NCI-H2107 treated with DMSO at 0.1 percent for 48 hours (cell line): ENCODE measurements at regions not wholly inside any gene's neighbourhood (a gene's known extent, or its start where the extent isn't known, plus 50 kb on each side); places are given as distances from the start of the nearest gene placed in this dataset.
"Not testable (repeated sequence)": the region's sequence is repeated elsewhere in the genome, so short reads cannot be mapped to it uniquely, and the experiment has no call there.

Experiments used
- DNase-seq: peaks from one replicate; lab custom pipeline; 2025; ENCODE audit not compliant: unreplicated experiment; lab: John Stamatoyannopoulos, UW

DNA sequence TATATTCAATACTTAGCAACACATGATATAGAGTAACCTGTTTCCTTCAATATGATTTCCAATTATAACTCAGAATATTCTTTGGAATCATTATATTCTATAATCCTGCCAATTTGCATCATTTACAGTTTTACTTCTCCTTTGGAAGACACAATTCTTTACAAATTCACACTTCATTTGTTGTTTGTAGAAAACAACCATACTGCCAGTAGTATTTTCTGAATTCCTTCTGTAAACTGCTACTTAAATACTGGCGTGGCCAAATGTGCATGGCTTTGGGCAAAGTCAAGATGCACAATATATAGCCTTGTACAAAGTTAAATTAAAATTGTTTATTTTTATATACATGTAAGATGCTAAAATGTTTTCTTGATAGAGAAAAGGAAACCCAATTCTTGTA, 687.1 kb upstream of the NEGR1 start:
- DNase-seq: no peak

DNA sequence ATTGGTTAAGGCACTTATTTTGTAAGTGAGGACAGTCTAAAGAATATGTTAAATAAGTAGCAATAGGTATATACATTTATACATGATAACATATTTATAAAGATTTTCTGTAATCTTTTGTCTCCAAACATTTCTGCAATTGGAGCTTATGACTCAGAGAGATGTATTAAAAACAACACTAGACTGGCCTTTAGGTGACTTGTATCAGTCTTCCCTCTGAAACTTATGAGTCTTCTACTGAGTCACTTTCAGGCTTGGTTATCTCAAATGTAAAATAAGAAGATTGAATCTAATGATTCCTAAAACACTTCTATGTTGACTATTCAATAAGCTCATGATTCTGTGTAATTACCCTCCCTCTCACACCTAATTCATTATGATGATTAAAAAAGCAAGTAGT, 672.6 kb upstream of the NEGR1 start:
- no peak for DNase-seq

DNA sequence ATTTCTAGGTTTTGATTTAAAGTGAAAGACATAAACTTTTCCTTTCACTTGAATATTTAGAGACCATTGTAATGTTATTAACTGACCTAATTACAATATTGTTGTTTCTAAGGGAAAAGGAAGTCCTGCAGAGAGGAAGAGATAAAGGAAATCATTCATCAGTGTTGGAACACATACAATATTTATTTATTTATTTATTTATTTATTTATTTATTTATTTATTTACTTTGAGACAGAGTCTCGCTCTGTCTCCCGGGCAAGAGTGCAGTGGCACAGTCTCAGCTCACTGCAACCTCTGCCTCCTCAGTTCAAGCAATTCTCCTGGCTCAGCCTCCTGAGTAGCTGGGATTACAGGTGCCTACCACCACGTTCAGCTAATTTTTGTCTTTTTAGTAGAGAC, 668.6 kb upstream of the NEGR1 start:
- not testable (repeated sequence) for DNase-seq

DNA sequence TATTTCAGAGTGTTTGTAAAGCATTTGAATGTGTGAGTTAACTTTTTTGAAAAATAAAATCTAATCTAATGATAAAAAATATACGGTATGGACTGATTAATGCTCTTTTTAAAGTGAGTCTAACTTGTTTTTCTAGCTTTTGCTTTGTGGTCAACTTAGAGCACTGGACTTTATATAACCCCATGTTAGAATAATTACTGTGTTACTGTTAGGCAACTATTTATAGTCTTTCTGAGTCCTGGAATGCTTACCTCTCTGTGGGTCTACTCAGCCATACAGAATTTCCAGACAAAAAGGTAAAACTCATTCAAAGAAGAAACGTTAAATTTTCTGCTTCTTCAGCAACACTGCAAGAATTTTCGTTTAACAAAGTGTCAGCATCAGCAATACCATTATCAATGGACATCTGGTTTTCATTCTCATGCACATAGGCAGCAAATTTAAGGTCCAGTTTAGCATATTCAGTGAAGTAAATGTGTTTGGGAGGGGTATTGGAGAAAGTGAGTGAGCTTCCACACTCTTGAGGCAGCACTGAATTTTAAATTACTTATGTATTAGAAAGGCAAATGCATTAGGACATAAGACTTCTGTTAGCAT, 664.7 kb upstream of the NEGR1 start:
- no peak for DNase-seq

DNA sequence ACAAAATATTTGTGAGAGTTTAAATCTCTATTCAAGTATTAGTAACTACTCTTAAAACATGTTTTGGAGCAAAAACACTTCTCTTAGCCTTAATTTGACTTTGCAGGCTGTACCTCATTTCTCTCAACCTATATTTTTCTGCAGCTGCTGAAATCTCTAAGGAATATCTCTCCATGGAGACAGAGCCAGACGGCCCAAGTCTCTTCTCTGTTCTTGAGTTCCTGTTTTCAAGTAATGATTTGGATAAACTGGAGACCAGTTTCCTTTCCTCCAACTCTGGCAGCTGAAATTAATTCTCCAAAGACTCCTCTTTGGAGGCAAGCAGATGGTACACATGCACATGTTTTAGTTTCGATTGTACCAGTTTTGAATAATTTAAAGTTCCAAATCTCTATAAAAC, 659.7 kb upstream of the NEGR1 start:
- DNase-seq: no peak

DNA sequence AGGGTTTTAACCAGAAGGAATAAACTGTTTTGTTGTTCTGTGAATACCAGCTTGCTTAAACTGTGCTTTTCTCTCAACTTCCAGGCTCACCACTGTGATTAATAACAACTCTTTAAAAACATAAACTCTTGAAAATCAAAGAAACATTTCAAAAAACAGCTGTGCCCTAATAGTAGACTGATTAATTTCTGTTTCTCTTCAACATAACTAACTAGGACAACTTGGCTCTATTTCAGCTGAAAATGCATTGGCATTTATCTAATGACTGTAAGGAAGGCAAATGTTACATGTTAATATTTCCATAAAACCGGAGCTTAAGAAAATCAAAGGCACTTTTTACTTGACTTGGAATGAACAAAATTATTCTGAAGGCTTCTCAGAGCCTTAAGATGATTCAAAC, 656.1 kb upstream of the NEGR1 start:
- no peak for DNase-seq

DNA sequence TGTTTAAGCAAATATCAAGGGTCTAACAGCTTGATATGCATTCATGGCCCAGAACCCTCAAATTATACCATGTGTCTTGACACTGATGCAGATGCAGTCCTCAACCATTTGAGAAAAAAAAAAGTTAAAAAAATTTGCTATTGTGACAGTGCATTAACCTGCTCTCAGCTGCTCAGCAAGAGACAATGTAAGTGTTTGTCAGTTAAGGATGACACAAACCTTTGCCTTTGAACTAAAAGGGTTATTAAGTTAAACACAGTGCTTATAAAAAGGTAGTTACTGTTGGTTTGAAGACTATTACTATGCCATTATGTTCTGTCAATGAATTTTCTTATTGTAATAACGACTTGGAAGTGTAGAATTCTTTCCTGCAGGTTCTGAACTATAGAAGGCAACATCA, 655.6 kb upstream of the NEGR1 start:
- no peak for DNase-seq

DNA sequence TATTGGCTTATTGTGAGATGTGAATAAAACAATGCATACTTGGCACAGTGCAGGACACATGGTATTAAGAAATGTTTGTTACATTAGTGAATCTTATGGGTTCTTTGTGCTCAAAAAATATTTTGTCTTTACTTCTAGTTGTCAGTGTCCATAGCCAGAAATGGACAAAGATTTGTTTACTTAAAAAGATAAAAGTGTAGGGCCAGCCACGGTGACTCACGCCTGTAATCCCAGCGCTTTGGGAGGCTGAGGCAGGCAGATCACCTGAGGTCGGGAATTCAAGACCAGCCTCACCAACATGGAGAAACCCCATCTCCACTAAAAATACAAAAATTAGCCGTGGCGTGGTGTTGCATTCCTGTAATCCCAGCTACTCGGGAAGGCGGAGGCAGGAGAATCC, 654.6 kb upstream of the NEGR1 start:
- DNase-seq: no peak

DNA sequence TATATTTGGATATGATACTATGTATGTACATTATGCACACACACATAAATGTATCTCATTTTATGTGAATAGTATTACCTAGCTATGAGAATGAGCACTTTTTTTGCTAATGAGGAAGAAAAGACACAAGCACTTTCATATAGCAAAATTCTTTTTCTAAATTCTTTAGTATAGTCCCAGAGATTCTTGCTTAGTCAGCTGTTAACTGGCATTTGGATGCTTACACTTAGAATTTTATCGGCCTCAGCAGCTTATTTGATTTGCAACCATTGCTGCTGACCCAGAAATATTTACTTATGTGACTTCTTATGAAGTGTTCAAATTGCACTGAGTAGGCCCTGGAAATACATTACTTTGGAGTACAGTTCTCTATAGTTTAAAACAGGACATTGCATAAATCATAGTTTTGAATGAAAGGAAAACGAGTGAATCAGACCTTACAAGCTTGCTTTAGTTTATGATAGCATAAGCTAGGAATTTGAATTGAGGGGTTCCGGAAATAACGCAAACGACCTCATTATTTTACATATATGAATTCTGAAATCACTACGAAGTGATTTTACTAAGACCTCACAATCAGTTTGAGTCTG, 653.9 kb upstream of the NEGR1 start:
- no peak for DNase-seq

DNA sequence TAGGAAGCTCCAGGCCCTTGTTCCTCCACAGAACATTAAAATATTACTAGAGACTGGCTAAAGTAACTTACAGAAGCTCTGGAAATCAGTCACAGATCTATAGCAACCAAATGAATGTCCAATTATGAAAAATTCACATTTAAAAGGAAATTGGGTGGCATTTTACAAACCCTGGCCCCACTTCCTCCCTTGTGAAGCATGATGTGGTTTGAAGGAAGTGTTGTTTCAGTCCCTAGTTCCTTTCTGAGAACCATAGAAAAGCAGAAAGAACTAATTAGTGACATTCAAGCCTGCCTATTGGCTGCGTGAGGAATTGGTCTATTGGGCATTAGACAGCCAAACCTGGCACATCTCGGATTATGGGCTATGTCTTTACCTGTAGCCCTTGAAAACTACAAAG, 649.7 kb upstream of the NEGR1 start:
- DNase-seq: no peak

DNA sequence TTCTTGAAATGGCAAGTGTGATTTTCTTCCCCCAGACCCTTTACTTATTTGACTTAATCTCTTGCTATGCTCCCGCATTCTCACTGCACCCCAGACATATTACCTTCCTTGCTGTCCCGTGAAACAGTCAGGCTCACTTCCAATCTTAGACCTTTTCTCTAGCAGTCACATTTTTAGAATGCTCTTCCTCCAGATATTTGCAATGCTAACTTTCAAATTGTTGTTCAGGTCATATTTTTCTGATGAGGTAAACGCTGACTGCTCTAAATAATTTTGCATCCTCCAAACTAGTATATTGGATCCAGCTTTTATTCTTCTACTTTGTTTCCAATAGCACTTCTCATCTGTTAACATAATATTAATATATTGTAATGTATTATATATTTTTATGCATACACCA, 648.2 kb upstream of the NEGR1 start:
- no peak for DNase-seq

DNA sequence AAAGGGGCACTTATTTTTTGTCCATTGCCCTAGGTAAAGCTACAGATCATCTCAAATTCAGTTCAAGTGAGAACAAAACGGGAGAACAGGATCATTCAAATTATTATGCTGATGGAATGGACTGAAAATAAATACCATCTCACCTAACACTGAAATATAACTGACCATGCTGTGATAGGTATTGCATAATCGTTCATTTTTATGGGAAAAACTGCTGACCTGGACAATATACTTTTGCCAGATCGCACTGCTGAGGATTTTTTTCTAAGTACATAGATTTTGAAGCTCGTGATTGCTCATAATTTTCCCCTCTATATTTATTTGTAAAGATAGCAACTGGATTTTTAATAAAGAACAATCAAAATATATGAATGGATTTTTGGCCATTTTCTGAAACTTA, 636.6 kb upstream of the NEGR1 start:
- DNase-seq: no peak

DNA sequence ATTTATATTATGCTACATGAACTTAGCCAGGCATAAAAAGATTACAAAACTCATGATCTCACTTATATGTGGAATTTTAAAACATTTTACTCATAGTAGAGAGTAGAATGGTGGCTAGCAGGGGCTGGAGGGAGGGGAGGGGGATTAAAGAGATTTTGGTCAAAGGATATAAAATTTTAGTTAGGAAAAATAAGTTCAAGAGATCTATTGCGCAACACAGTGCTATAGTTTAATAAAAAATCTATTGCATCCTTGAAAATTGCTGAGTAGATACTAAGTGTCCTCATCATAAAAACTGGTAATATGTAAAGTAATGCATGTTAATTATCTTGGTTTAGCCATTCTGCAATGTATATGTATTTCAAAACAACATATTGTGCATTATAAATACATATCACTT, 635.6 kb upstream of the NEGR1 start:
- DNase-seq: no peak

DNA sequence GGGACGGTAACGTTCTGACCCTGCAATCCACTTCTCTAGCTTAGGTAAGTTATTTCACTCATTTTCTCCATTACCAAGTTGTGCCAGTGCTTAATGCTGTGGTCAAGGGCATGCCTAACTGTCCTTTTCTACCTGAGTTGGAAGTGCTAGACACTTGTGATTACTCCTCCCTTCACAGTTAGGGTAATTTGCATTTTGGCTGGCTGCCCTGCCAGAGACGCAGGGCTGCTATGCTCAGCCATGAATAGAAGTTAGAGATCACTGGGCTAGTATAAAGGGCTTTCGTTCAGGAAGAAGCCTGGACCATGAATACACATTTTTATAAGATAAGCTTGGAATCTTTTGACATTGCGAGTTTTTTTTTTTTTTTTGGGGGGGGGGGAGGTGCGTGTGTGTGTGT, 633.2 kb upstream of the NEGR1 start:
- no peak for DNase-seq

DNA sequence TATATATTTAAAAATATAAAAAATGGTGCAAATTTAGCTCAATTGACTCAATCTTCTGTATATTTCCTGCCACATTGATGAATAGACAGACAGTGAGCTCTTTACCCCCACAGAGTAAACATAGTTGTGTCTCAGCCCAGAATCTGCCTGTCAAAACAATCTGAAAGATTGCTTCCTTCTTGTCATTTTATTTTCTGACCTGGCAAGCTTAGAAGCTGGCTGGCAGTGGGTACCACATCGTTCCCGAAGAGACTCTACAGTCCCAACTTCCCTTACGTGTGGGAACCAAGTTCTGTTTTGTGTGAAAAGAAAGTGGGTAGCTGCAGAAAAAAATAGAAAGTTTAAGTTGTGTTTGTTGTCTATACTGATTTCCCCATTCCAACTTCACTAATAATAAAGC, 629.3 kb upstream of the NEGR1 start:
- DNase-seq: no peak

DNA sequence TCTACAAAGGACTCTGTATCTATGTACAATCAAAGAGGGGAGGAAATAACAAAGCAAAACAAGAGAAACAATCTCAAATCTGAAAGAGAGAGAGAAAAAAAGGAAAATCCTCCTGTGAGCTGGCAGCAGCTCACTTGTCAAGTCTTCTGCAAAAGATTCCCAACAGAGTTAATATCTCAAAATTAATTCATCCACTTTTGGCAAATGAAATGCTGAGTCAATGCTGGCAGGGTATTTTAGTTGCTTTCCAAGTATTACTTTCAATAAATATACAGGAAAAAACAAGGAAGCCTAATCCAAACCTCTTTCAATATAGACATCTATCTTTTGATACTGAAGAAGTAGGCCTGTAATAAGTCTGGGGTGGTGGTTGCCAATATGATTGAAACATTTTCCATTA, 613.9 kb upstream of the NEGR1 start:
- no peak for DNase-seq

DNA sequence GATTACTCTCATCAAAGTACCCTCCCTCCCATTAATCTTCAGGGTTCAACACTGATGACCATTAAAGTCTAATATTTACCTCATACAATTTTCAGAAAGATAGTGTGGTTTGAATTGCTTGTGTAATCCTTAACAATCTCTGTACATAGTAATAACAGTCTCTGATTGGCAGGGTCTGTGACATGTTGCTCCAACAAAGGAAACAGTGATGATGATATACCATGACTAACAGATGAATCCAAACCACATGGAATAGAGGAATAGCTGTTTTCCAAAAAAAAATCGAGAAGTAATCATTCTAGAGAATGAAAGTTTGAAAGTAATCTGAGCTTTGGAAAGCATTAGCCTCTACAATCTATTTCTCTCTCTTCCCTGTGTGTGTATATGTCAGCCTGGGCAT, 610.1 kb upstream of the NEGR1 start:
- DNase-seq: no peak

DNA sequence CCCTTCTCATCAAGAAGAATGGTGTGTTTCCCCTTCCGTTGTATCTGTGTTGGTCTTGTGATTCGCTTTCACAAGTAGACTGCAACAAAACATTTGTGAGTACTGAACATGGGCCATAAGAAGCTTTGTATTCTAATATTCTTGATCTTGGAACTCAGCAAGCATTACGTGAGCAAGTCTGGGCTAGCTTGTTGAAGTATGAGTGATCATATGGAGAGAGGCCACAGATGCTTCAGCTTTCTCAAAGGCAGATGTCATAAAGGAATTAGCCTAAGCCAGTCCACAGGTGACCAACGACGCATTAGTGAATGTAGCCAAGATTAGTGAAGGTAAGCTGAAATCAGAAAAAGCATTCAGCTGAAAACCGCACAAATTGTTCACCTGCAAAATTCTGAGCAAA, 609.6 kb upstream of the NEGR1 start:
- no peak for DNase-seq

DNA sequence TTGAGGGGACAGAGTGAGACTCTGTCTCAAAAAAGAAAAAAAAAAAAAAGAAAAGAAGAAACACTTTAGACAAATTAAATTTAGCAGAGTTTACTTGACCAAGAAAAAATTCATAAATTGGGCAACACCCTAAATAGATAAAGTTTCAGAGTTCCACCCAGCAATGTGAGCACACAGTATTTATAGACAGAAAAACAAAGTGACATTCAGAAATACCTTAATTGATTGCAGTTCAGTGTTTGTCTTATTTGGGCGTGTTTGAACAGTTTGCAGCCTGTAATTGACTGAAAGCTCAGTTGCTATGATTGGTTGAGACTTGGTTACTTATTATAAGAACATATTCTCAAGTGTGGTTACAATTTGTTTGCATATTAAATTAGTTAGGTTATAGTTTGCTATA, 603.5 kb upstream of the NEGR1 start:
- no peak for DNase-seq

DNA sequence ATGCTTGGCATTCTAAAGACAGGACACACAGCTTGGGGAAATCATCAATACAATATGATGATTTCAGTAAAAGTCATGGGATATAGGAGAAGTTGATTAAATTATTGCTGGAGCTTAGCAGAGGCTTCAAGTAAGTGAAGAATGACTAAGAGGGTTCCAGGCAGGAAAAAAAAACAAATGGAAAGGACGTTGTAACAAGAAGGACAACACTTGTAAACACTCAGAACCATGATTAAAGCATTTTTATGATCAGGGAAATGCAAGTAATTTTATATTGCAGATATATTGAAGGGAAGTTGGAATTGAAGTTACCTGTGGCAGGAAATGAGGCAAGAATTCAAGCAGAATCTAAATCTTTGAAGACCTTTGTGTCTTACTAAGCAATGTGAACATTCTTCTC, 602.7 kb upstream of the NEGR1 start:
- DNase-seq: no peak

DNA sequence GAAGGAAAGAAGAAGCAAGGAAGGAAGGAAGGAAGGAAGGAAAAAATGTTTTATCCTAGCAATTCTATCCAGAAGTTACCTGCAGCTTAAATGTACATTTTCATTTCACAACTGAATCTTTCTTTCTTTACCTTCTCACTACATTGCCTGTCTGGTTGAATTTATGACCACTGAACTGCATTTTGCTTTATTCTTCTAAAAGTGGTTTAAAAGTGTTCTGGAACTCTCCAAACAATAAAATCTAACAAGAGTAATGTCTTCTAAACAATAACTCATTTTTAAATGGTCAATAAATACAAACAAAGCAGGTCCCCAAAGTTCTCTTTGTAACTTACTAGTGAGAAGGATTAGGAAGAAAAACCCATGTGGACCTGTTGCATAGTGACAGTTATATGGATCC, 587.5 kb upstream of the NEGR1 start:
- no peak for DNase-seq

DNA sequence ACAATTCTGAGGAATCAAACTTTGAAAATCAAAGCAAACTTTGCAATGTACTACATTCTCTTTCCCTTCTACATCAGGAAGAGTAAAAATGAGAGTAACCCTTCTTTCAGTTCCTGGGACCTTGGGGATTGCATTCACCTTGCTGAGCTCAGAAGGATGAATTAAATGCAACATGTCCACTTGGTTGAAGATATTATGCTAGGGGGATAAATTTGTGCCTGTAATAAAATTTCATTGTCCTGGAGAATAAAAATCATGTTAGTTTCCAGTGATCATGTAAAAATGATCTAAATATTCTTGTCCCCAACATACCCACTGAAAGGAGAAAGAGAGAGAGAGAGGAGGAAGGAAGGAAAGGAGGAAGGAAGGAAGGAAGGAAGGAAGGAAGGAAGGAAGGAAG, 587.1 kb upstream of the NEGR1 start:
- no peak for DNase-seq

DNA sequence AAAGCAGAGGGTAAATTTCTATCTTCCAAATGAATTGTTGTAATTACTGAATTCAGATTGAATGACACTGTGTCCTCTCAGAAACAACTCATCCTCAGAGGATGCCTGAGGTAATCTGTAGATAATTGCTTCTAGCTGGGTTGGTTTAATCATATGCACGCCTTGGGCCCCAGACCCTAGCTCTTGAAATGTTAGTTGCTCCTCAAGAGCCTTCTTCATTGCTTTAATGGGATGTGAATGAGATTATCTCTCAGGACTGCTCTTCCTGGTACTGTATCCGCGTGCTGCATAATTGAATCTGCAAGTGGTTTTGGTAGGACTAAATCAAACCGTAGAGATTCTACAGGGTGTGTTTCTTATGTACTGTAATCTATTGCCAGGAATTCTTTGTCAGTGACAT, 569.3 kb upstream of the NEGR1 start:
- DNase-seq: no peak

DNA sequence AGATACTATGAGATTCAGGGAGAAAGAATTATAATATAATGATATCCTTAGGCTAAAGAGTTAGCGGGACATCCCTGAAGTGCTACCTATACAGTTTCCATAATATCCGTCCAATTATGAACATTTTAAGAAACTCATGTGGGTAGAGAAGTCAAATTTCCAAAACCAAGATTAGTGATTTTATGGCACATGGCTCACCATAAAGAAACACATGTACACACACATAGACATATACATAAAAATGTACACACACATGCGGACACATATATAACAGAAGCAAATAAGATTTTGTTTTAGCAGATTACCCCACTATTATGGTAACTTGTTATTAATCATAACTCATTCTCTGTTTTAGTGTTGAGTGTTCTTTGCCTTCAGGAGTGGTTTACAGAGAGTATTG, 566.7 kb upstream of the NEGR1 start:
- DNase-seq: no peak
